ENCODE measurements at regions not wholly inside any gene's neighbourhood (a gene's known extent, or its start where the extent isn't known, plus 50 kb on each side); places are given as distances from the start of the nearest gene placed in this dataset.

DNA sequence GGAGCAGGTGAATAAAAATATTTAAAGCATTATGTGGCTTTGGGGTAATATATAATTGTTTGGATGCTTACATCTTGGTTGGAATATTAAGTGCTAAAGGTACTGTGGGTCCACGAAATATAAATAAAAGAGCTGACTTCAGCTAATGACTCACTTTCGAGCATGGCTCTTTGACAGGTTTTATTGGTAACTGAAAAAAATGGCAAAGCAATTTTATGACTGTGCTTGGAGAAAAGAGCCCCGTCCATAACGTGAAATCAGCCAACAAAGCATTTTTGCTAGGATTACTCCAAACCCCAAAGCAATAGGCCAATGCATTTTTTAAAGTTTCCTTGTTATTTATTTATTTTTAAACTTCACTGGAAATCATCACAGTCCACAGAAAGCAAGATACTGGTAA lies 397.2 kb upstream of the CDH19 start:
- Mint-ChIP-seq H3K27ac (ENCODE audit: low read depth) (no peak overlapping the region), H3K4me1 (no peaks in the 10 kb centered on the region), H3K9me3 (peaks cover 27% of the 10 kb centered on the region), H3K36me3 (ENCODE audit: insufficient read depth) (no peaks in the 10 kb centered on the region), H3K27me3 (no peaks in the 10 kb centered on the region), H3K4me3 (no peak overlapping the region)
- ATAC-seq (replicated peaks; ENCODE audit: extremely low read depth, poor library complexity, severe bottlenecking) (no peak), DNase-seq (ENCODE audit: low spot score in 2 of 2) (no peak)

DNA sequence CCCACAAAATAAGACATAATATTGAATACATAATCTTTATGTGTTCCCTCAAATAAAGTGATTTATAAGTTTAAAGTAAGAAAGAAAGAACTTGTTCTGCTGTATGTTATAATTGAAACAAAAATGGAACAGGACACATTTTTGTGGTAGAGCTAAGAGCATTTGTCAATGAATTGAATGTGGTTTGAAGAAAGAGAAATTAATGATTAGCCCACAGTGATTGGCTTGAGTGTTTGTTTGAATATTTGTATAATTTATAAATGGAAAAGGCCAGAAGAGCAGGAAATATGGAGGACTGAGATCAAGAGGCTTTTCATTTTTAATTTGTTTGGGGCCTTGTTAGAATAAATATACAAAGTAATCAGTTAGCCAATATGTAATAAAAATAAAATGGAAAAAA lies 395.1 kb upstream of the CDH19 start:
- Mint-ChIP-seq H3K4me3 (no peak overlapping the region), H3K27me3 (no peaks in the 10 kb centered on the region), H3K9me3 (peaks cover 26% of the 10 kb centered on the region), H3K27ac (ENCODE audit: low read depth) (no peak overlapping the region), H3K4me1 (no peaks in the 10 kb centered on the region), H3K36me3 (ENCODE audit: insufficient read depth) (no peaks in the 10 kb centered on the region)
- DNase-seq (ENCODE audit: low spot score in 2 of 2) = no peak
- ATAC-seq (replicated peaks; ENCODE audit: extremely low read depth, poor library complexity, severe bottlenecking) = no peak

- Mint-ChIP-seq H3K27me3 (no peaks in the 10 kb centered on the region), H3K36me3 (ENCODE audit: insufficient read depth) (no peaks in the 10 kb centered on the region), H3K9me3 (peaks cover 20% of the 10 kb centered on the region), H3K4me3 (no peak overlapping the region), H3K4me1 (no peaks in the 10 kb centered on the region), H3K27ac (ENCODE audit: low read depth) (no peak overlapping the region)
- ATAC-seq (replicated peaks; ENCODE audit: extremely low read depth, poor library complexity, severe bottlenecking) (no peak), DNase-seq (ENCODE audit: low spot score in 2 of 2) (no peak)
Measured at GRCh38 chr18:66995270-66995669, 391.4 kb upstream of the CDH19 start.

DNA sequence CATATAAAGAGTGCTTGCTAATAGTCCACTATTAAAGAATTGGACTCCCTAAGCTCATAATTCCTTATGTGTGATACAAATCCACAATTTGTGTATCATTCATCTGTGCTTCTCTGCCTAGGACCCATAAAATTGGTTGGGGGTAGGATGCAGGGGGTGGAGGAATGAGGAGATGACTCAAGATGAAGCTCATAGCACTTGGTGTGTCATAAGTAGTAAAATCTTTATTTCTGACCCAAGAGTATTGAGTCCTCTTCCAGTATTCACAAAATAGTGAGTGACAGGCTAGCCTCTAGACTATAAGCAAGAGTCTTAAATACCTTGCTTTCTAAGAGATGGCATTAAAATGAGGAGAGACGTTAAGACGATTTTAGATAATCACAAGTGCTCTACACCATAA lies 390.9 kb upstream of the CDH19 start:
- no peaks in the 10 kb centered on the region for H3K36me3 Mint-ChIP-seq (ENCODE audit: insufficient read depth)
- H3K4me1 Mint-ChIP-seq = no peaks in the 10 kb centered on the region
- ATAC-seq (replicated peaks; ENCODE audit: extremely low read depth, poor library complexity, severe bottlenecking) (no peak), DNase-seq (ENCODE audit: low spot score in 2 of 2) (no peak)
- no peaks in the 10 kb centered on the region for H3K27me3 Mint-ChIP-seq
- H3K27ac Mint-ChIP-seq (ENCODE audit: low read depth) = no peak overlapping the region
- H3K9me3 Mint-ChIP-seq = peaks cover 20% of the 10 kb centered on the region
- no peak overlapping the region for H3K4me3 Mint-ChIP-seq

DNA sequence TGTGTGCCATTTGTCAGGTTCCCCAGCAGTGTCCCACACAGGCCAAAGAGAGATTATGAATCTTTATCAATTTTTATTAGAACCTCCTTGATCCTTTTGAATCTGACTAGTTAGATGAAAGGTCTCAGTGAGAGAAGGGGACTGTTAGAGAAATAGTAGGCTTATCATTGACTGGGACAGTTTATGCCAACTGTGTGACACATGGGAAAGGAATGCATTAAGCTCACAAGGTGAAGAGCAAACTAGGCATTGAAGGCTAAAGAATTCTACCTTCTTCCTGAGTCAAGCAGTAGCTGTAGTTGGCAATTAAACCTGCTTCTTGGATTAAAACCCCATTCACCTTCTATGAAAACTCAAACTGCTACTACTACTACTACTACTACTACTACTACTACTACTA lies 389.6 kb upstream of the CDH19 start:
- ATAC-seq (replicated peaks; ENCODE audit: extremely low read depth, poor library complexity, severe bottlenecking) = no peak
- no peak overlapping the region for H3K27ac Mint-ChIP-seq (ENCODE audit: low read depth)

GRCh38 chr18:66990909-66991308 lies 387.0 kb upstream of the CDH19 start:
- H3K36me3 Mint-ChIP-seq (ENCODE audit: insufficient read depth) = no peaks in the 10 kb centered on the region
- H3K27ac Mint-ChIP-seq (ENCODE audit: low read depth) = no peak overlapping the region
- no peaks in the 10 kb centered on the region for H3K27me3 Mint-ChIP-seq
- peaks cover 7% of the 10 kb centered on the region for H3K9me3 Mint-ChIP-seq
- H3K4me1 Mint-ChIP-seq = no peaks in the 10 kb centered on the region
- H3K4me3 Mint-ChIP-seq = no peak overlapping the region
- ATAC-seq (replicated peaks; ENCODE audit: extremely low read depth, poor library complexity, severe bottlenecking) = no peak
- DNase-seq (ENCODE audit: low spot score in 2 of 2) = no peak

More for the DNA sequence above, 389.6 kb upstream of the CDH19 start:
- Mint-ChIP-seq H3K4me3 (no peak overlapping the region), H3K4me1 (no peaks in the 10 kb centered on the region), H3K27me3 (no peaks in the 10 kb centered on the region), H3K36me3 (ENCODE audit: insufficient read depth) (no peaks in the 10 kb centered on the region), H3K9me3 (peaks cover 20% of the 10 kb centered on the region)
- DNase-seq (ENCODE audit: low spot score in 2 of 2) = no peak

GRCh38 chr18:66979009-66979408 lies 375.1 kb upstream of the CDH19 start:
- Mint-ChIP-seq H3K4me3 (no peak overlapping the region), H3K27me3 (no peaks in the 10 kb centered on the region), H3K4me1 (no peaks in the 10 kb centered on the region), H3K27ac (ENCODE audit: low read depth) (no peak overlapping the region), H3K9me3 (peaks cover 8% of the 10 kb centered on the region), H3K36me3 (ENCODE audit: insufficient read depth) (no peaks in the 10 kb centered on the region)
- no peak for ATAC-seq (replicated peaks; ENCODE audit: extremely low read depth, poor library complexity, severe bottlenecking)
- no peak for DNase-seq (ENCODE audit: low spot score in 2 of 2)

GRCh38 chr18:66972681-66973080 lies 368.8 kb upstream of the CDH19 start:
- H3K27me3 Mint-ChIP-seq = no peaks in the 10 kb centered on the region
- peaks cover 15% of the 10 kb centered on the region for H3K9me3 Mint-ChIP-seq
- H3K4me1 Mint-ChIP-seq = no peaks in the 10 kb centered on the region
- H3K4me3 Mint-ChIP-seq = no peak overlapping the region
- DNase-seq (ENCODE audit: low spot score in 2 of 2) (no peak), ATAC-seq (replicated peaks; ENCODE audit: extremely low read depth, poor library complexity, severe bottlenecking) (no peak)
- no peaks in the 10 kb centered on the region for H3K36me3 Mint-ChIP-seq (ENCODE audit: insufficient read depth)
- no peak overlapping the region for H3K27ac Mint-ChIP-seq (ENCODE audit: low read depth)

- H3K9me3 Mint-ChIP-seq = peaks cover 15% of the 10 kb centered on the region
- no peaks in the 10 kb centered on the region for H3K27me3 Mint-ChIP-seq
- DNase-seq (ENCODE audit: low spot score in 2 of 2) (no peak), ATAC-seq (replicated peaks; ENCODE audit: extremely low read depth, poor library complexity, severe bottlenecking) (peak; percentile 6)
- H3K27ac Mint-ChIP-seq (ENCODE audit: low read depth) = no peak overlapping the region
- H3K4me1 Mint-ChIP-seq = no peaks in the 10 kb centered on the region
- no peak overlapping the region for H3K4me3 Mint-ChIP-seq
- no peaks in the 10 kb centered on the region for H3K36me3 Mint-ChIP-seq (ENCODE audit: insufficient read depth)
Measured at GRCh38 chr18:66971960-66972359, 368.1 kb upstream of the CDH19 start.

- no peak overlapping the region for H3K27ac Mint-ChIP-seq (ENCODE audit: low read depth)
- no peaks in the 10 kb centered on the region for H3K4me1 Mint-ChIP-seq
- no peak for ATAC-seq (replicated peaks; ENCODE audit: extremely low read depth, poor library complexity, severe bottlenecking)
- DNase-seq (ENCODE audit: low spot score in 2 of 2) = no peak
- H3K27me3 Mint-ChIP-seq = no peaks in the 10 kb centered on the region
- no peak overlapping the region for H3K4me3 Mint-ChIP-seq
- no peaks in the 10 kb centered on the region for H3K36me3 Mint-ChIP-seq (ENCODE audit: insufficient read depth)
- H3K9me3 Mint-ChIP-seq = peaks cover 5% of the 10 kb centered on the region
Measured at GRCh38 chr18:66966171-66966570, 362.3 kb upstream of the CDH19 start.

DNA sequence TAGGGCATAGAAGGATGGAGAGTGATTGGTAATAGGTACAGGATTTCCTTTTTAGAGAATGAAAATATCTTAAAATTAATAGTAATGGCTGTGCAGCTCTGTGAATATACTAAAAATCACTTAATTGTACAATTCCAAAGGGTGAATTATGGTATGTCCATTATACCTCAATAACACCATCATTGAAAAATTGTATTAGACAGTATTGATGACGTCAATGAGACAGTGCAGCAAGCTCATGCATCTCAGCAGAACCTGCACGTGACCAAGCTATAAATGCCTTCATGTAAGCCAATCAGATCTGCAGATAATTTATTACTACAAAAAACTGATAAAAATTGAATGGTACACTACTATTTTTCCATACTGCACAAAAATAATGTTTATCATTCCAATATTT lies 354.4 kb upstream of the CDH19 start:
- DNase-seq (ENCODE audit: low spot score in 2 of 2) (no peak), ATAC-seq (replicated peaks; ENCODE audit: extremely low read depth, poor library complexity, severe bottlenecking) (no peak)
- H3K4me3 Mint-ChIP-seq = no peak overlapping the region
- no peaks in the 10 kb centered on the region for H3K4me1 Mint-ChIP-seq
- H3K27ac Mint-ChIP-seq (ENCODE audit: low read depth) = no peak overlapping the region
- no peaks in the 10 kb centered on the region for H3K36me3 Mint-ChIP-seq (ENCODE audit: insufficient read depth)
- H3K27me3 Mint-ChIP-seq = no peaks in the 10 kb centered on the region
- H3K9me3 Mint-ChIP-seq = no peaks in the 10 kb centered on the region

DNA sequence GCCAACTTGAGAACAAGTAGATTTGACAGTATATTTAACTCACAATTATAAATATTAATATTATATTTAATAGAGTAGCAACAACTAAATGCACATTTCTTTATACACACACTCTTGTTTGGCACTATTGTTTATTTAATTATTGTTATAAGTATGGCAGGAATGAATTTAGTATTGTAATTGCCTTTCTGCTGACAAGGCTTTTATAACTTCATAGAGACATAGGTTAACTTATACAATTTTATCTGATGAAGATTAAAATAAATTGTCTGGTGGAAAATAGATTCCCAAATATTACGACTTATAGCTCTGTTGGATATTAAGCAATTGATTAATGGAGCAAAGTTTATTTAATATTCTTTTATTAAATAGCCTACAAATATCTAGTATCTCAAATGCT lies 347.9 kb upstream of the CDH19 start:
- H3K27ac Mint-ChIP-seq (ENCODE audit: low read depth) = no peak overlapping the region
- H3K36me3 Mint-ChIP-seq (ENCODE audit: insufficient read depth) = no peaks in the 10 kb centered on the region
- H3K9me3 Mint-ChIP-seq = peaks cover 14% of the 10 kb centered on the region
- no peaks in the 10 kb centered on the region for H3K27me3 Mint-ChIP-seq
- DNase-seq (ENCODE audit: low spot score in 2 of 2) (no peak), ATAC-seq (replicated peaks; ENCODE audit: extremely low read depth, poor library complexity, severe bottlenecking) (no peak)
- no peak overlapping the region for H3K4me3 Mint-ChIP-seq
- H3K4me1 Mint-ChIP-seq = no peaks in the 10 kb centered on the region

DNA sequence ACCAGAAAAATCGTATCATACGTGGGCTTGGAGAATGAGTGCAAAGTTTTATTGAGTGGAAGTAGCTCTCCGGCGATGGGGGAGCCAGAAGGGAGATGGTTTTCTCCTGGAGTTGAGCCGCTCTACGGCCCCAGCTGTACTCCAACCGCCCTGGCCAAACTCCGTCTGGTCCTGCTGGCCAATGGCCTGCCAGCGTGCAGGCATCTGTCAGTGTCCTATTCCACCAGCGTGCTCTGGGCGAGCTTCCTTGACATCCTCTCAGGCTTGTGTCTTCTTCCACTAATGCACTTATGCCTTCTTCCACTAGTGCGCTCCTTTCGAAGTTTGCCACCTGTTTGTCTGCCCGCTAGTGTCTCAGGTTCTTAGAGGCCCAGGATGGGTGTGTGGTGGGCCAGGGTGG lies 345.5 kb upstream of the CDH19 start:
- Mint-ChIP-seq H3K4me3 (no peak overlapping the region), H3K9me3 (peaks cover 21% of the 10 kb centered on the region), H3K36me3 (ENCODE audit: insufficient read depth) (no peaks in the 10 kb centered on the region)

GRCh38 chr18:66937546-66937945 lies 333.7 kb upstream of the CDH19 start:
- no peaks in the 10 kb centered on the region for H3K27me3 Mint-ChIP-seq
- DNase-seq (ENCODE audit: low spot score in 2 of 2) (no peak), ATAC-seq (replicated peaks; ENCODE audit: extremely low read depth, poor library complexity, severe bottlenecking) (no peak)
- H3K4me1 Mint-ChIP-seq = no peaks in the 10 kb centered on the region
- H3K9me3 Mint-ChIP-seq = peaks cover 13% of the 10 kb centered on the region
- H3K27ac Mint-ChIP-seq (ENCODE audit: low read depth) = no peak overlapping the region
- H3K4me3 Mint-ChIP-seq = no peak overlapping the region
- H3K36me3 Mint-ChIP-seq (ENCODE audit: insufficient read depth) = no peaks in the 10 kb centered on the region

More for the DNA sequence above, 345.5 kb upstream of the CDH19 start:
- H3K4me1 Mint-ChIP-seq = no peaks in the 10 kb centered on the region
- DNase-seq (ENCODE audit: low spot score in 2 of 2) = no peak
- no peak overlapping the region for H3K27ac Mint-ChIP-seq (ENCODE audit: low read depth)
- no peaks in the 10 kb centered on the region for H3K27me3 Mint-ChIP-seq
- no peak for ATAC-seq (replicated peaks; ENCODE audit: extremely low read depth, poor library complexity, severe bottlenecking)

Data from central memory CD8-positive, alpha-beta T cell (primary cell).